Spleen (tissue), 7 donors: ENCODE measurements at regions not wholly inside any gene's neighbourhood (a gene's known extent, or its start where the extent isn't known, plus 50 kb on each side); places are given as distances from the start of the nearest gene placed in this dataset.

Experiments
- POLR2A ChIP-seq, 3 donors: fragments of 450-650 bp; IDR thresholded peaks; one replicate each; pipeline ENCODE4 v1.5.1; 2017; ENCODE audit warnings: antibody characterized with exemption in 3 of 3, mild to moderate bottlenecking in 1 of 3
- POLR2AphosphoS5 ChIP-seq, 3 donors: sonication (generic); formaldehyde crosslinking; IDR thresholded peaks; one replicate each; pipeline ENCODE4 v1.5.1; 2017; ENCODE audit warnings: antibody characterized with exemption in 3 of 3
- TF ChIP-seq, protein P1 (sequence below), 11 experiments: fragments of 200-600 bp in 7 of 11; fragments of 450-650 bp in 4 of 11; sonication (generic) in 4 of 11; IDR thresholded peaks in 8 of 11; conservative IDR thresholded peaks in 3 of 11; 1 replicate in 7 of 11; 2 replicates in 4 of 11; pipeline versions ENCODE4 v1.4.0 to v1.8.0; 2016 to 2021; ENCODE audit warnings: antibody characterized with exemption in 11 of 11, inconsistent platforms in 4 of 11, mild to moderate bottlenecking in 1 of 11
- donor health status: DM: no; HTN: no; CAD: no; lungs with moderate emphysema.
- donor health status: DM: no; HTN: no; CAD: no.
- donor health status: DM: no; HTN: no; CAD: no.

DNA sequence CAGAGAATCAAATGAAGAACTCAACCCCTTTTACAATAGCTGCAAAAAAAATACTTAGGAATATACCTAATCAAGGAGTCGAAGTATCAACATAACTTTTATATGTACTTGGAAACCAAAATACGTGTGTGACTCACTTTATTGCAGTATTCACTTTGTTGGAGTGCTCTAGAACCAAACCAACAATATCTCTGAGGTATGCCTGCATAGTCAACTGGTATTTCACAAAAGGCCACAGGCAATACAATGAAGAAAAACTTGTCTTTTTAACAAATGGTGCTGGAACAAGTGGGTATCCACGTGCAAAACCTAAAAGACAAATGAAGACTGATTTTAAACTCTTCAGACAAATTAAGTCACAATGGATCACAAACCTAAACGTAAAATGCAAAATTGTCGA is 385.7 kb downstream of the TLE1 start:
- TF ChIP-seq POLR2A (IDR thresholded peaks at IDR 0.05), result no peak
- TF ChIP-seq, protein P1, sequence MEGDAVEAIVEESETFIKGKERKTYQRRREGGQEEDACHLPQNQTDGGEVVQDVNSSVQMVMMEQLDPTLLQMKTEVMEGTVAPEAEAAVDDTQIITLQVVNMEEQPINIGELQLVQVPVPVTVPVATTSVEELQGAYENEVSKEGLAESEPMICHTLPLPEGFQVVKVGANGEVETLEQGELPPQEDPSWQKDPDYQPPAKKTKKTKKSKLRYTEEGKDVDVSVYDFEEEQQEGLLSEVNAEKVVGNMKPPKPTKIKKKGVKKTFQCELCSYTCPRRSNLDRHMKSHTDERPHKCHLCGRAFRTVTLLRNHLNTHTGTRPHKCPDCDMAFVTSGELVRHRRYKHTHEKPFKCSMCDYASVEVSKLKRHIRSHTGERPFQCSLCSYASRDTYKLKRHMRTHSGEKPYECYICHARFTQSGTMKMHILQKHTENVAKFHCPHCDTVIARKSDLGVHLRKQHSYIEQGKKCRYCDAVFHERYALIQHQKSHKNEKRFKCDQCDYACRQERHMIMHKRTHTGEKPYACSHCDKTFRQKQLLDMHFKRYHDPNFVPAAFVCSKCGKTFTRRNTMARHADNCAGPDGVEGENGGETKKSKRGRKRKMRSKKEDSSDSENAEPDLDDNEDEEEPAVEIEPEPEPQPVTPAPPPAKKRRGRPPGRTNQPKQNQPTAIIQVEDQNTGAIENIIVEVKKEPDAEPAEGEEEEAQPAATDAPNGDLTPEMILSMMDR (IDR thresholded peaks at IDR 0.05 in 8 of 11, conservative IDR thresholded peaks at IDR 0.05 in 3 of 11), result no peak
- no peak for TF ChIP-seq POLR2AphosphoS5 (IDR thresholded peaks at IDR 0.05)
